KMS-11 (cell line): ENCODE measurements at regions not wholly inside any gene's neighbourhood (a gene's known extent, or its start where the extent isn't known, plus 50 kb on each side); places are given as distances from the start of the nearest gene placed in this dataset.

ENCODE experiments used
- H2AFZ ChIP-seq: fragments of 200-600 bp; sonication (generic); 2 replicates; pipeline ENCODE4 v1.6.1; 2016; ENCODE audit warnings: antibody characterized with exemption, mixed run types, low read depth
- H3K27ac ChIP-seq: fragments of 200-600 bp; sonication (generic); 2 replicates; pipeline ENCODE4 v1.6.1; 2016; ENCODE audit warnings: mild to moderate bottlenecking, mixed run types
- H3K27me3 ChIP-seq: fragments of 200-600 bp; sonication (generic); 2 replicates; pipeline ENCODE4 v1.6.1; 2017; ENCODE audit warnings: mild to moderate bottlenecking, low read depth, mixed run types, moderate library complexity; ENCODE audit not compliant: insufficient read depth
- H3K36me3 ChIP-seq: fragments of 200-600 bp; sonication (generic); 2 replicates; pipeline ENCODE4 v1.6.1; 2017; ENCODE audit warnings: mild to moderate bottlenecking, mixed run types; ENCODE audit not compliant: insufficient read depth
- H3K4me1 ChIP-seq: fragments of 200-600 bp; sonication (generic); 2 replicates; pipeline ENCODE4 v1.6.1; 2016; ENCODE audit warnings: mild to moderate bottlenecking, low read depth, mixed run types; ENCODE audit not compliant: poor library complexity, severe bottlenecking
- H3K4me2 ChIP-seq: fragments of 200-600 bp; sonication (generic); 2 replicates; pipeline ENCODE4 v1.7.0; 2016; ENCODE audit warnings: mild to moderate bottlenecking, mixed run types
- H3K4me3 ChIP-seq: fragments of 200-600 bp; sonication (generic); IDR thresholded peaks from 2 replicates; pipeline ENCODE4 v1.6.1; 2017; ENCODE audit warnings: low read depth, low read length, mixed read lengths; ENCODE audit not compliant: insufficient read depth
- H3K79me2 ChIP-seq: fragments of 200-600 bp; sonication (generic); 2 replicates; pipeline ENCODE4 v1.6.1; 2016; ENCODE audit warnings: low read depth, mixed run types; ENCODE audit not compliant: insufficient read depth
- H3K9ac ChIP-seq: fragments of 200-600 bp; sonication (generic); 2 replicates; pipeline ENCODE4 v1.6.1; 2016; ENCODE audit warnings: mild to moderate bottlenecking, mixed run types
- H4K20me1 ChIP-seq: fragments of 200-600 bp; sonication (generic); 2 replicates; pipeline ENCODE4 v1.6.1; 2016; ENCODE audit warnings: mild to moderate bottlenecking, mixed run types; ENCODE audit not compliant: insufficient read depth
- CTCF ChIP-seq: fragments of 200-600 bp; sonication (generic); conservative IDR thresholded peaks from 2 replicates; pipeline ENCODE4 v1.6.1; 2017; ENCODE audit warnings: low read depth, mild to moderate bottlenecking, antibody characterized with exemption, low read length, moderate library complexity, mixed read lengths

GRCh38 chr20:24109537-24109936 lies 121.0 kb upstream of the GGTLC1 start:
- Histone ChIP-seq H4K20me1 (no peaks in the 10 kb centered on the region), H3K4me1 (no peaks in the 10 kb centered on the region), H3K4me2 (no peak overlapping the region), H3K36me3 (no peaks in the 10 kb centered on the region), H3K9ac (no peak overlapping the region), H3K79me2 (no peaks in the 10 kb centered on the region), H3K27me3 (no peaks in the 10 kb centered on the region), H3K4me3 (no peak overlapping the region), H3K27ac (no peak overlapping the region), H2AFZ (no peak overlapping the region)
- TF ChIP-seq CTCF: no peak

- Histone ChIP-seq H2AFZ (no peak overlapping the region), H3K4me1 (no peaks in the 10 kb centered on the region), H3K79me2 (no peaks in the 10 kb centered on the region), H3K4me2 (no peak overlapping the region), H3K4me3 (no peak overlapping the region), H3K9ac (no peak overlapping the region), H4K20me1 (no peaks in the 10 kb centered on the region), H3K27me3 (no peaks in the 10 kb centered on the region), H3K36me3 (no peaks in the 10 kb centered on the region), H3K27ac (no peak overlapping the region)
- no peak for TF ChIP-seq CTCF
Measured at GRCh38 chr20:24109008-24109407, 120.4 kb upstream of the GGTLC1 start.

- Histone ChIP-seq H3K4me1 (no peaks in the 10 kb centered on the region), H3K36me3 (no peaks in the 10 kb centered on the region), H3K9ac (no peak overlapping the region), H3K4me2 (no peak overlapping the region), H2AFZ (no peak overlapping the region), H3K4me3 (no peak overlapping the region), H3K79me2 (no peaks in the 10 kb centered on the region), H4K20me1 (no peaks in the 10 kb centered on the region), H3K27me3 (no peaks in the 10 kb centered on the region), H3K27ac (no peak overlapping the region)
- TF ChIP-seq CTCF: no peak
Measured at GRCh38 chr20:24108581-24108980, 120.0 kb upstream of the GGTLC1 start.

GRCh38 chr20:24106801-24107445 lies 118.3 kb upstream of the GGTLC1 start:
- Histone ChIP-seq H3K4me3 (no peak overlapping the region), H4K20me1 (no peaks in the 10 kb centered on the region), H3K27ac (no peak overlapping the region), H3K4me1 (no peaks in the 10 kb centered on the region), H3K4me2 (no peak overlapping the region), H3K27me3 (no peaks in the 10 kb centered on the region), H2AFZ (no peak overlapping the region), H3K9ac (no peak overlapping the region), H3K79me2 (no peaks in the 10 kb centered on the region), H3K36me3 (no peaks in the 10 kb centered on the region)
- no peak for TF ChIP-seq CTCF
